Medulla oblongata (tissue), 1 donor: ENCODE measurements at regions not wholly inside any gene's neighbourhood (a gene's known extent, or its start where the extent isn't known, plus 50 kb on each side); places are given as distances from the start of the nearest gene placed in this dataset.
"Not testable (repeated sequence)": the region's sequence is repeated elsewhere in the genome, so short reads cannot be mapped to it uniquely, and the experiment has no call there.

ENCODE experiments used
- DNase-seq: peaks from one replicate; pipeline ENCODE4 v3.0.0-alpha.2; 2015; ENCODE audit errors: extremely low spot score

- no peak for DNase-seq
Observed at GRCh38 chr1:222000131-222000530, 258.2 kb upstream of the DUSP10 start.

DNA sequence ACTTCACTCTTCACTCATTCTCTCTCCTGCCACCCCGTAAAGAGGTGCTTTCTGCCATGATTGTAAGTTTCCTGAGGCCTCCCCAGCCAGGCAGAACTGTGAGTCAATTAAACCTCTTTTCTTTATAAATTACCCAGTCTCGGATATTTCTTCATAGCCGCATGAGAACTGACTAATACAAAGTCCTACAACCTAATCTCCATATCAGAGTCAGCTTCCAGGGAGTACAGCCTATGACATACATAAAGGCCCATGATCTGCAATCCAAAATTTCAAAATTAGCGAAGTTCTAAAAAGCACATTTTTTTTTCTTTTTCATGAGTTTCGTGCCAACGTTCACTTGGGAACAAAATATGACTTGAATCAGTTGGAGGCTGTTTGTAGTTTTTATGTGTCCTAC is 256.9 kb upstream of the DUSP10 start:
- no peak for DNase-seq

- no peak for DNase-seq
Observed at GRCh38 chr1:221998186-221998612, 256.3 kb upstream of the DUSP10 start.

DNA sequence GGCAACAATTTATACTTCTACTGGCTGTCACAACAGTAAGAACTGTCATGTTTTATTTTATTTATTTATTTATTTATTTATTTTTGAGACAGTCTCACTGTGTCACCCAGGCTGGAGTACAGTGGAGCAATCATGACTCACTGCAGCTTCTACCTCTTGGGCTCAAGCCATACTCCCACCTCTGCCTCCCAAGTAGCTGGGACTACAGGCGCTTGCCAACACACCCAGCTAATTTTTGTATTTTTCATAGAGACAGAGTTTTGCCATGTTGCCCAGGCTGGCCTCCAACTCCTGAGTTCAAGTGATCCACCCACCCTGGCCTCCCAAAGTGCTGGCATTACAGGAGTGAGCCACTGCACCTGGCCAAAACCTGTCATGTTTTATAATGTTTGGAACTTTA is 255.1 kb upstream of the DUSP10 start:
- not testable (repeated sequence) for DNase-seq

DNA sequence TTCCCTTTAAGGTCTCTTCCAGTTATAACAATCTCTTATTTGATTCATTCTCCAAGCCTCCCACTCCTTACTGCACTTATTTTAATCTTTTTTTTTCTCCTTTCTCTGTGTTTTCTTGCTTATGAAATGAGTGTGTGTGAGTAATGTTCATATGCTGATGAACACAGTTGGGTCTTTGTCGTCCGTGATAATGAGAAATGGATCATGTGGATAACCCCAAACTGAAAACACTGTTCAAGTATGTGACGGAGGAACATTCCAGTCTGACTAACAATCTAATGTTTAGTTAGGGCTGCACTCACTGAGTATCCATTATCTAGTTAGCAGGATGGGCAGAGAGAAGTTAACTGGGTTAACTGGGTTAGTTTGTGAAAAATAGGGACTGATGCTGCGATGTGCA is 253.1 kb upstream of the DUSP10 start:
- peak; percentile 49 for DNase-seq

DNA sequence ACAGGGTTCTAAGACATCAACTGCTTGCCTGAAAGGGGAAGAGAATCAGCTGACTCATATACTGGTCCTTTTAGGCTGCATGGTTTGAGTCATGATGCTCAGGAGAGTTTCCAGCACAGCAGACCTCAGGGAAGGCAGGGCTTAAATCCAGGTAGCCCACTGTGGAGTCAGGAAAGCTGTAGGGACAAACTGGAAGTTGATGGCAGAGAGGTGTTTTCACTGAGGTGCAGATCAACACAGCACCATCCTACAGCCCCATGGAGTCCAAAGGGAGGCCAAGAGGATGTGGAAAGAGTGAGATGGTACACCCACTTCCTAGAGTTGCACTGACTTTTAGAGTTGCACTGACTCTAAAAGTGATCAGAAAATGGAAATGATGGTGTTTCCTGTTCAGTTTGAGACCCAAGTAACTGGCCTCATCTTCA is 252.4 kb upstream of the DUSP10 start:
- no peak for DNase-seq

DNA sequence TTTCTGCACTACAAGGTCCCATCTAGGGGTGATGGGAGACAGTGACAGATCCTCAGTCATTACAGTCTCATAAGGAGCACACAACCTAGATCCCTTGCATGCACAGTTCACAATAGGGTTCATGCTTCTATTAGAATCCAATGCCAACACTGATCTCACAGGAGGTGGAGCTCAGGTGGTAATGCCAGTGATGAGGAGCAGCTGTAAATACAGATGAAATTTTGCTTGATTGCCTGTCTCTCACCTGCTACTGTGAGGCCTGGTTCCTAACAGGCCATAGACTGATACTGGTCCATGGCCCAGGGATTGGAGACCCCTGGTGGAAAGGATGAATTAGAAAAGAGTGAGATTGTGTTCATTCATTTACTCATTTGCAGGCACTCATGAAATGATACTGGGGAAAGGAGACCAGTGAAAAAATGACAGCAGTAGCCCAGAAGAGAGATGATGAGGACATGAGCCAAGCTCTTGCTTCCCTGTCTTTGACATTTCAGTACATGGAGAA is 251.6 kb upstream of the DUSP10 start:
- DNase-seq, result no peak

DNA sequence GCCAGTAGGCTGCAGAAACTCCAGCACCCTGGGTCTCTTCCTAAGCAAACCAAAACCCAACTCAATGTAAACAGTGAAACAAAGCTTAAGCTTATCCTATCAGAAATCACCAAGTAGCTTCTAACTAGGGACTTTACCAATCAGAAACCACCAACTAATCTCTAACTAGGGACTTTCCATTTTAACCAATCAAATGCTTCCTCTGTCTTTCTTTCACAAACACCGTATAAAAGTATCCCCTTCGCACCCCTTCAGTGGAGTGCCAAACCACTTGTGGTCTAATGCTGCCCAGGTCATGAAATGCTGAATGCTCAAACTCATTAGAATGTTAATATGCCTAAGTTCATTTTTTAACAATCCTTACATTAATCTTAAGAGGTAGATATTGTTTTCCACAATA is 250.5 kb upstream of the DUSP10 start:
- DNase-seq, result no peak

- DNase-seq, result no peak
Observed at GRCh38 chr1:221991221-221991620, 249.3 kb upstream of the DUSP10 start.

DNA sequence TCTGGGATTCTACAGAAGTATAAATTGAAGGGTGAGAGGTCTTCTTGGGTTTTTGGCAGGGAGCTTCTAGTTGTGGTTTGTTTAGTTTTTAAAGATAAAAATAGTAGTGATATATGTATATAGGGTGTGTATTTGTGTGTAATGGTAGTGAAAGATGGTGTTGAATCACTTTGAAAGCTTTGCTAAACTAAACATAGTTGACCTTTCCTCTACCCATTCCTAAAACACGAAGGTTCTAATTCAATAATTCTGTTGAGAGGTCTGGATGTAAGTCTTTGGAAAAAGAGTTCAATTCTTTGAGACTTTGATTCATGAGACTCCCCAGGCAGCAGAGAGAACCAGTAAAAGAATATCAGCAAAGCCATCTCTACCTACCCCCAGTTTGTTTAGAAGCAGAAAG is 247.9 kb upstream of the DUSP10 start:
- no peak for DNase-seq

GRCh38 chr1:221988829-221989228 is 246.9 kb upstream of the DUSP10 start:
- no peak for DNase-seq

GRCh38 chr1:221987860-221988520 is 246.1 kb upstream of the DUSP10 start:
- DNase-seq, result no peak

GRCh38 chr1:221983444-221983843 is 241.6 kb upstream of the DUSP10 start:
- no peak for DNase-seq

DNA sequence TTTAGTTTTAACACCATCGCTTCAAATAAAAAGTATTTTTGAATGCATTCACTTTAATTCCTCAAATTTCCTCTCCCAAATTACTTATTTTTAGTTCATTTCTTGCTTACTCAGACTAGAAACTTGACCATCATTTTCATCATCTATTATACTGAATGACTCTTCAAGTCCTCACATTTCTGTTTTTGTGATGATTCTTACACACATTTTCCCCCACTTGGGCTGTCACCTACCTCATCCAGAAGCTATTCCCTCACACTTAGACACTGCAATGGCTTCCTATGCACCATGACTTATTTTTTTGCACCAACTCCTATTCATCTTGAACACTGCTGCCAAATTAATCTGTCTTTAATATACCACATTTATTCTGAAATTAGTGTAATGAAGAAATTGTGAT is 239.6 kb upstream of the DUSP10 start:
- DNase-seq, result no peak

DNA sequence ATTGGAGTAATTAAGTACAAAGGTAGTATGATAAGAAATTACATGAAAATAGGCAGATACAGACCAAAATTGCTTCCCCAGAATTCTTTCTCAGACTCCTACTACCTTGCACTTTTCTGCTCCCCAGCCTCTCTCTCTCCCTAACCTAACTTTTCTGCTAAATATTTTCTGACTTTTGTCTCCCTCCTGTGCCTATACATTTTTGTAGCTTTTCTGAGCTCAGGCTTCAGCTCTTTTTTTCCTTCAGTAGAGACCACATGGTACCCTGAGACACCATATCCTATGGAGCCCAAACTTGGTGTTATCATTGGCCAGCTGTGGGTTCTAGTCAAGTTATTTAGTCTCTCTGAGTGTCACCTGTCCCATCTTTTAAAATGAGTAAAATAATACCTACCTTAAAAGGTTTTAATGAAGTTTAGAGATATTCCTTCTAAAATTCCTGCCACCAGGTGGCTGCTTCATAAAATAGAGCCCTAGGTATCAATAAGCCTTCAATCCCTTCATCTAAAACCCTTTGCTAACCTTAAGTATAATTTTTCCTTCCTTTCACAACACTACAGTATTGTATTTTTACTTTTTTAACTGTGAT is 237.6 kb upstream of the DUSP10 start:
- no peak for DNase-seq

DNA sequence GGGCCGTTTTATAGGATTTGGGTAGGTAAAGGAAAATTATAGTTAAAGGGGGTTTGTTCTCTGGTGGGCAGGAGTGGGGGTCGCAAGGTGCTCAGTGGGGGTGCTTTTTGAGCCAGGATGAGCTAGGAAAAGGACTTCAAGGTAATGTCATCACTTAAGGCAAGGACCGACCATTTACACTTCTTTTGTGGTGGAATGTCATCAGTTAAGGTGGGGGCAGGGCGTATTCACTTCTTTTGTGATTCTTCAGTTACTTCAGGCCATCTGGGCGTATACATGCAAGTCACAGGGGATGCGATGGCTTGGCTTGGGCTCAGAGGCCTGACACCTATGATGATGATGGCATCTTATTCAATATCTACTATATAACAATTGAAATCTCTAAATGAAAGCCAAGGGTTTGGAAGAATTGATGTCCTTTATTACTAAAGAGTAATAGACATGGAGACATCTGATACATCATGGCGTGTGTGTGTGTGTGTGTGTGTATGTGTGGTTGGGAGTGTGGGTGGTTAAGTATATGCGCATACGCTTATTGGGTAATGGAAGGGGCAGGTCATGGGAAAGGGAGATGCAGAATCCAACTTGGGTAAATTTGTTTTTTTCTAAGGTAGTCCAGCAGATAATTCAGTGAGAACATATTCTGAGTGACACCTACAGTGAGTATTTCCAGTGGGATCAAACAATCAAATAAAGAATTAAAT is 236.9 kb upstream of the DUSP10 start:
- not testable (repeated sequence) for DNase-seq

DNA sequence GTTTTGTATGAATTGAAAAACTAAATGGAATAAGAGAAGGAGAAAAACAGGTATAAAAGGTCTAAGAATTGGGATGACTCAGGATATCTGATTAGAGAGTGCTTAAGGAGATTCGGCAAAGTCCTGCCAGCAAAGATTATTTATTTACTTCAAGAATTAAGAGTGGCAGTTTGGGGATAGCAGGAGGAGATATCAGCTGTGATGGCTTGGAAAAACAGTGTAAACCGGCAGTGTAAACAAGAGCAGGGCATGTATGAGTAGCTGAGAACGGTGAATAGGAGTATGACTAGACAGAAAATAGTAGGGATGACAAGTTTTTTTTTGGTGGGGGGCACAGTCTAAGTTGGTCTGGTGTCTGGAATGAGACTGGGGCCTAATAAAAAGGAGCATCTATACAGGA is 231.9 kb upstream of the DUSP10 start:
- DNase-seq, result not testable (repeated sequence)

- no peak for DNase-seq
Observed at GRCh38 chr1:221972276-221973235, 230.7 kb upstream of the DUSP10 start.

DNA sequence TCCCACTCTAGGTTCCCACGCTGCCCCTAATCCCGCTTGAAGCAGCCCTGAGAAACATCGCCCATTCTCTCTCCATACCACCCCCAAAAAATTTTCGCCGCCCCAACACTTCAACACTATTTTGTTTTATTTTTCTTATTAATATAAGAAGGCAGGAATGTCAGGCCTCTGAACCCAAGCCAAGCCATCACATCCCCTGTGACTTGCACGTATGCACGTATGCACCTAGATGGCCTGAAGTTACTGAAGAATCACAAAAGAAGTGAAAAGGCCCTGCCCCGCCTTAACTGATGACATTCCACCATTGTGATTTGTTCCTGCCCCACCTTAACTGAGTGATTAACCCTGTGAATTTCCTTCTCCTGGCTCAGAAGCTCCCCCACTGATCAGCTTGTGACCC is 229.1 kb upstream of the DUSP10 start:
- not testable (repeated sequence) for DNase-seq

DNA sequence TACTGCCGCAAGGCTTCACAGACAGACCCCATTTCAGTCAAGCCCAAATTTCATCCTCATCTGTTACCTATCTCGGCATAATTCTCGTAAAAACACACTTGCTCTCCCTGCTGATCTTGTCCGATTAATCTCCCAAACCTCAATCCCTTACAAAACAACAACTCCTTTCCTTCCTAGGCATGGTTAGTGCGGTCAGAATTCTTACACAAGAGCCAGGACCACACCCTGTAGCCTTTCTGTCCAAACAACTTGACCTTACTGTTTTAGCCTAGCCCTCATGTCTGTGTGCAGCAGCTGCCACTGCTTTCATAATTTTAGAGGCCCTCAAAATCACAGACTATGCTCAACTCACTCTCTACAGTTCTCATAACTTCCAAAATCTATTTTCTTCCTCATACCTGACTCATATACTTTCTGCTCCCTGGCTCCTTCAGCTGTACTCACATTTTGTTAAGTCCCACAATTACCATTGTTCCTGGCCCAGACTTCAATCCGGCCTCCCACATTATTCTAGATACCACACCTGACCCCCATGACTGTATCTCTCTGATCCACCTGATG is 227.5 kb upstream of the DUSP10 start:
- DNase-seq, result not testable (repeated sequence)

DNA sequence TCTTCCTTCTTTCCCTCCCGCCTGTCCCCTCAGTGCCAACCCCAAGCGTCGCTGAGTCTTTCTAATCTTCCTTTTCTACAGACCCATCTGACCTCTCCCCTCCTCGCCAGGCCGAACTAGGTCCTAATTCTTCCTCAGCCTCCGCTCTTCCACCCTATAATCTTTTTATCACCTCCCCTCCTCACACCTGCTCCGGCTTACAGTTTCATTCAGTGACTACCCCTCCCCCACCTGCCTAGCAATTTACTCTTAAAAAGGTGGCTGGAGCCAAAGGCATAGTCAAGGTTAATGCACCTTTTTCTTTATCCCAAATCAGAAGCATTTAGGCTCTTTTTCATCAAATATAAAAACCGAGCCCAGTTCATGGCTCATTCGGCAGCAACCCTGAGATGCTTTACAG is 225.6 kb upstream of the DUSP10 start:
- DNase-seq, result not testable (repeated sequence)
